ENCODE measurements at regions not wholly inside any gene's neighbourhood (a gene's known extent, or its start where the extent isn't known, plus 50 kb on each side); places are given as distances from the start of the nearest gene placed in this dataset.

- H3K4me3 ChIP-seq (ENCODE audit: low read depth, low read length), result no peak overlapping the region
- DNase-seq (ENCODE audit: low read depth), result no peak
- TF ChIP-seq CTCF (IDR thresholded peaks at IDR 0.05; ENCODE audit: low read depth, low read length, missing control alignments), result no peak
- in situ Hi-C loops (cut with HindIII; ENCODE audit: low sequenced_read_pairs), result no loop called here
Measured at GRCh38 chr17:79534111-79534510, 76.7 kb downstream of the RBFOX3 start.

DNA sequence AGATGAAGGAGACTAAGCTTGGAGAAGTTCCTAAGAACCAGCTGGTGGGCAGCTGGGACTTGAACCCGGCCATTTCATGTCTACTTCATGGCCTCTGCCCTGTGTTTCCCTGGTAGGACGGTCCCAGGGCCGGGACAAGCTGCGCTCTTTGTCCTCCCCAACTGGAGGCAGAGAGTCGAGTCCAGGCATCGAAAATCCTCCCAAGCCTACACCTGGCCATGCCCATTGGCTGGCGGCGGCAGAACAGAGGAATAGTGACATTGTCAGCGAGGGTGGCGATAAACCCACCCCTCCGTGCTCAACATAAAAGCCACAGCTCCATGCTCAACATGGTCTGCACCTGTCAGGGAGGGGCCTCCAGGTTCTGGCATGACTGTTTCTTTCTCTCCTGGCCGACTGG lies 77.7 kb downstream of the RBFOX3 start:
- no peak overlapping the region for H3K4me3 ChIP-seq (ENCODE audit: low read depth, low read length)
- in situ Hi-C loops (cut with HindIII; ENCODE audit: low sequenced_read_pairs), result no loop called here
- no peak for DNase-seq (ENCODE audit: low read depth)
- no peak for TF ChIP-seq CTCF (IDR thresholded peaks at IDR 0.05; ENCODE audit: low read depth, low read length, missing control alignments)

GRCh38 chr17:79532107-79532790 lies 78.6 kb downstream of the RBFOX3 start:
- H3K4me3 ChIP-seq (ENCODE audit: low read depth, low read length), result no peak overlapping the region
- TF ChIP-seq CTCF (IDR thresholded peaks at IDR 0.05; ENCODE audit: low read depth, low read length, missing control alignments), result no peak
- in situ Hi-C loops (cut with HindIII; ENCODE audit: low sequenced_read_pairs), result no loop called here
- no peak for DNase-seq (ENCODE audit: low read depth)

DNA sequence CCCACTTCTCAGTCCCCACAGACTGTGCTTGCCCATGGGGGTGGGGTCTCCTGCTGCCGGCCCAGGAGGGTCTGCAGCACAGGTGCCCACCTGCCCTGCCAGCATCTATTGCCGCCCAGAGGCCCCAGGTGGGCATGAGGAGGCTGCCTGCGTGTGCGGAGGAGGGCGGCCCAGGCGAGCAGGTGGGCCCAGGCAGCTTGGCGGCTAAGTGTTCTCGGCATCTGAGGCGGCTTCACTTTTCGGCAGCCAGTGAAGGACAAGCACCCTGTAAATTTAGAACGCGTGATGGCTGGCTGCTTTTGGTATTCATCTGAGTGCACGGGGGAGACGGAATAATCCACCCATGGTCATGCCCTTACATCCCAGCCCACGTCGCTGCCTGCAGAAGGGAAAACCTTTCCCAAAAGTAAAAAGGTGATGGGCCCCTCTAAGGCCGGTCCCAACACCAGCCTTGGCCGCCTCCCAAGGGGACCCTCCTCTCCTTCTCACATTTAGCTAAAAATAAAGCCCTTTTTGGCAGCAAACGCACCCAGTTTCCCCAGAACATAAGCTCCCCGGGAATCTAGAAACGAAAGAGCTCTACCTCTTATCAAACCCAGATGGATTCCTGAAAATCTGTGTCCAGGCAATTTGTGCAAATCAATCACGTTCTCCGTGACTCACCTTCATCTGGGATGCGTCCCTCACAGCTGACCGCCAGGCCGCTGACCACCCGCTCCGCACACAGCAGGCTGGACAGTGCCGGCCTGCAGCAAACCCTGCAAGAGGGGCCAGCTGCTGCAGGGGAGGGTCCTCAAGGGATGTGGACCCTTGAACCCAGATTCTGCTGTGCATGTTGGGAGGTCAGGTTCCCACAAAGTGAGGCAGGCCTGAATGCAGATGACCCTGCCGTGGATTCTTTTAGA lies 79.4 kb downstream of the RBFOX3 start:
- TF ChIP-seq CTCF (IDR thresholded peaks at IDR 0.05; ENCODE audit: low read depth, low read length, missing control alignments), result no peak
- in situ Hi-C loops (cut with HindIII; ENCODE audit: low sequenced_read_pairs), result no loop called here
- H3K4me3 ChIP-seq (ENCODE audit: low read depth, low read length), result no peak overlapping the region
- no peak for DNase-seq (ENCODE audit: low read depth)

DNA sequence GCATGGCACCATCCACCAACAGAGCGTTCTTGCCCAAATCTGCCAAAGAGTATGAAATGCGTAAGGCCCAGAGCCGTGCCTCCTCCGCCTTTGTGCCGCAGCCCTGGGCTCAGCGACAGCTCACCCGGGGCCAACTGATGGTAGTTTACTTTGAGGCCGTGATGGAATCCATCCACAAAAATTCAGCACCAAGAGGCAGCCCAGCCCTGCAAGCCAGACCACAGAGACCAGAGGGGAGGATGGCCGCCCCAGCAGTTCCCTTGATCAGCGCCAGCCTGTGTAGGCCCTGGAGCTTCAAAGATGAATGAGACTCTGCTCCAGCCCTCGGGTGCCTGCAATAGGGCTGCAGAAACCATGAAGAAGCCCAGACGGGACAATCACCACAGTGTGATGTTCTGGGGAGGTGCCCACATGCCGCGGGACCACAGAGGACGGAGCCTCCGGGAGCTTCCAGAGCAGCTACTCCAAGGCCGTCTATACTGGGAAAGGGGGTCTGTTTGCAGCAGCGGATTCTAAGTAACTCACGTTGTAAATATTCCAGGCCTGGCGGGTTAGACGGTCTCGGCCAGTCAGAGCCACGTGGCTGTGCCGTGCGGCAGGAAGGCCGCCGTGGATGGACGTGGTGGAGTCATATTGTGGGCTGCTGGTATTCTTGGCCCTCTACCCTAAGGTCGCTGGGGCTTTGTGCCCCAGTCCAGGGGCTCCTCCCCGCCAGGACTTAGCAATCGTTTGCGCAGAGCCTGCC lies 80.3 kb downstream of the RBFOX3 start:
- in situ Hi-C loops (cut with HindIII; ENCODE audit: low sequenced_read_pairs), result no loop called here
- H3K4me3 ChIP-seq (ENCODE audit: low read depth, low read length), result no peak overlapping the region
- no peak for TF ChIP-seq CTCF (IDR thresholded peaks at IDR 0.05; ENCODE audit: low read depth, low read length, missing control alignments)
- DNase-seq (ENCODE audit: low read depth), result no peak

DNA sequence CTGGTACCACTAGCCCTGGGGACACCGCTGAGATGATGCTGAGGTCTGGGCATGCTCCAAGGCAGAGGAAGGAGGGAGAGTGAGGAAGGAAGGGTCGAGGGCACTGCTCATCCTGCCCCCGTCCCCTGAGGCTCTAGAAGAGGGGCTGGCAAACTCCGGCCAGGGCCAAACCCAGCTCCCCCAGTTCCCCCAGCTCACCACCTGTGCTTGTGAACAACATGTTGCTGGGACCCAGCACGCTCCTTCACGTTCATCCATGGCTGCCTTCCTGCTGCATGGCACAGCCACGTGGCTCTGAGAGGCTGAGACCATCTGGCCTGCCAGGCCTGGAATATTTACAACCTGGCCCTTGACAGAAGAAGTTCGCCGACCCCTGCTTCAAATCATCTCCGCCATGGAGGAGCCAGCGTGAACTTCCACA lies 81.2 kb downstream of the RBFOX3 start:
- TF ChIP-seq CTCF (IDR thresholded peaks at IDR 0.05; ENCODE audit: low read depth, low read length, missing control alignments), result no peak
- in situ Hi-C loops (cut with HindIII; ENCODE audit: low sequenced_read_pairs), result no loop called here
- DNase-seq (ENCODE audit: low read depth), result no peak

More for the DNA sequence above, 81.2 kb downstream of the RBFOX3 start:
- H3K4me3 ChIP-seq (ENCODE audit: low read depth, low read length), result no peak overlapping the region
